ENCODE measurements at regions not wholly inside any gene's neighbourhood (a gene's known extent, or its start where the extent isn't known, plus 50 kb on each side); places are given as distances from the start of the nearest gene placed in this dataset.

- Histone ChIP-seq H3K27ac (ENCODE audit: low read depth, low read length, poor library complexity, severe bottlenecking) (no peak overlapping the region), H4K20me1 (ENCODE audit: insufficient read depth, low read length) (no peaks in the 10 kb centered on the region), H3K9me2 (ENCODE audit: low read depth, low read length) (no peaks in the 10 kb centered on the region), H3K9me3 (ENCODE audit: low read length) (no peaks in the 10 kb centered on the region), H3K27me3 (ENCODE audit: insufficient read depth, low read length) (no peaks in the 10 kb centered on the region), H2AFZ (ENCODE audit: low read length) (no peak overlapping the region), H3K9ac (ENCODE audit: low read length) (no peak overlapping the region), H3K36me3 (ENCODE audit: insufficient read depth, low read length) (no peaks in the 10 kb centered on the region), H3K4me2 (ENCODE audit: low read length) (no peak overlapping the region), H3K4me1 (ENCODE audit: insufficient read depth, low read length, severe bottlenecking) (no peaks in the 10 kb centered on the region), H3K4me3 (ENCODE audit: low read depth, low read length, poor library complexity, severe bottlenecking) (no peak overlapping the region), H3K79me2 (ENCODE audit: insufficient read depth, low read length) (no peaks in the 10 kb centered on the region), H3F3A (ENCODE audit: insufficient read depth, low read length) (no peaks in the 10 kb centered on the region)
- TF ChIP-seq, protein P1, sequence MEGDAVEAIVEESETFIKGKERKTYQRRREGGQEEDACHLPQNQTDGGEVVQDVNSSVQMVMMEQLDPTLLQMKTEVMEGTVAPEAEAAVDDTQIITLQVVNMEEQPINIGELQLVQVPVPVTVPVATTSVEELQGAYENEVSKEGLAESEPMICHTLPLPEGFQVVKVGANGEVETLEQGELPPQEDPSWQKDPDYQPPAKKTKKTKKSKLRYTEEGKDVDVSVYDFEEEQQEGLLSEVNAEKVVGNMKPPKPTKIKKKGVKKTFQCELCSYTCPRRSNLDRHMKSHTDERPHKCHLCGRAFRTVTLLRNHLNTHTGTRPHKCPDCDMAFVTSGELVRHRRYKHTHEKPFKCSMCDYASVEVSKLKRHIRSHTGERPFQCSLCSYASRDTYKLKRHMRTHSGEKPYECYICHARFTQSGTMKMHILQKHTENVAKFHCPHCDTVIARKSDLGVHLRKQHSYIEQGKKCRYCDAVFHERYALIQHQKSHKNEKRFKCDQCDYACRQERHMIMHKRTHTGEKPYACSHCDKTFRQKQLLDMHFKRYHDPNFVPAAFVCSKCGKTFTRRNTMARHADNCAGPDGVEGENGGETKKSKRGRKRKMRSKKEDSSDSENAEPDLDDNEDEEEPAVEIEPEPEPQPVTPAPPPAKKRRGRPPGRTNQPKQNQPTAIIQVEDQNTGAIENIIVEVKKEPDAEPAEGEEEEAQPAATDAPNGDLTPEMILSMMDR (IDR thresholded peaks at IDR 0.05; ENCODE audit: low read length), result no peak
- TF ChIP-seq EZH2 (IDR thresholded peaks at IDR 0.05; ENCODE audit: borderline replicate concordance, low read length), result no peak
Observed at GRCh38 chr4:96637971-96638412, 798.1 kb downstream of the PDHA2 start.

GRCh38 chr4:96639932-96640331, 800.0 kb downstream of the PDHA2 start:
- Histone ChIP-seq H3F3A (ENCODE audit: insufficient read depth, low read length) (no peaks in the 10 kb centered on the region), H3K4me1 (ENCODE audit: insufficient read depth, low read length, severe bottlenecking) (no peaks in the 10 kb centered on the region), H3K27ac (ENCODE audit: low read depth, low read length, poor library complexity, severe bottlenecking) (no peak overlapping the region), H2AFZ (ENCODE audit: low read length) (no peak overlapping the region), H3K9me3 (ENCODE audit: low read length) (no peaks in the 10 kb centered on the region), H3K79me2 (ENCODE audit: insufficient read depth, low read length) (no peaks in the 10 kb centered on the region), H3K27me3 (ENCODE audit: insufficient read depth, low read length) (no peaks in the 10 kb centered on the region), H3K9ac (ENCODE audit: low read length) (no peak overlapping the region), H3K4me2 (ENCODE audit: low read length) (no peak overlapping the region), H4K20me1 (ENCODE audit: insufficient read depth, low read length) (no peaks in the 10 kb centered on the region), H3K4me3 (ENCODE audit: low read depth, low read length, poor library complexity, severe bottlenecking) (no peak overlapping the region), H3K9me2 (ENCODE audit: low read depth, low read length) (no peaks in the 10 kb centered on the region), H3K36me3 (ENCODE audit: insufficient read depth, low read length) (no peaks in the 10 kb centered on the region)
- no peak for TF ChIP-seq EZH2 (IDR thresholded peaks at IDR 0.05; ENCODE audit: borderline replicate concordance, low read length)
- TF ChIP-seq, protein P1 (IDR thresholded peaks at IDR 0.05; ENCODE audit: low read length), result no peak

DNA sequence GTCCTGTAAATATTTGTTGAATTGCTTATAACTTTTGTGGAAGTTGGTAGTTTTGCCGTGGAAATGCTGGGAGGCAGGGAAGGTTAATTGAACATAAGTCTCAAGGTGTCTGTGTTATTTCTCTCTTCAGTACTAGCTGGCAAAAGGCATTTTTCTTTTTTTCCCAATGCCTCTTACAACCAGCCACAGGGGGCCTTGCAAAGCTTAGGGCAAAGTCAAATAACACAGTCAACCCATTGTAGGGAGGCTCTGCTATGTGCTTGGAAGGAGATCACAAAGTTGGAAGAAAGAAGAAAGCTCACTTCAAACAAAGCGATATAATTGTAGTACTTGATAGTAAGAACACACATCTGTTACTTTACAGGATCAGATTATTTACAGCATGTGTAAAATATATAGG, 802.6 kb downstream of the PDHA2 start:
- Histone ChIP-seq H3K79me2 (ENCODE audit: insufficient read depth, low read length) (no peaks in the 10 kb centered on the region), H3K27ac (ENCODE audit: low read depth, low read length, poor library complexity, severe bottlenecking) (no peak overlapping the region), H4K20me1 (ENCODE audit: insufficient read depth, low read length) (no peaks in the 10 kb centered on the region), H3K4me1 (ENCODE audit: insufficient read depth, low read length, severe bottlenecking) (no peaks in the 10 kb centered on the region), H3K4me3 (ENCODE audit: low read depth, low read length, poor library complexity, severe bottlenecking) (no peak overlapping the region), H2AFZ (ENCODE audit: low read length) (no peak overlapping the region), H3K36me3 (ENCODE audit: insufficient read depth, low read length) (no peaks in the 10 kb centered on the region), H3K9me2 (ENCODE audit: low read depth, low read length) (no peaks in the 10 kb centered on the region), H3K27me3 (ENCODE audit: insufficient read depth, low read length) (no peaks in the 10 kb centered on the region), H3K4me2 (ENCODE audit: low read length) (no peak overlapping the region), H3F3A (ENCODE audit: insufficient read depth, low read length) (no peaks in the 10 kb centered on the region), H3K9ac (ENCODE audit: low read length) (no peak overlapping the region), H3K9me3 (ENCODE audit: low read length) (no peaks in the 10 kb centered on the region)
- TF ChIP-seq, protein P1 (IDR thresholded peaks at IDR 0.05; ENCODE audit: low read length), result no peak
- TF ChIP-seq EZH2 (IDR thresholded peaks at IDR 0.05; ENCODE audit: borderline replicate concordance, low read length), result no peak
